ENCODE measurements at regions not wholly inside any gene's neighbourhood (a gene's known extent, or its start where the extent isn't known, plus 50 kb on each side); places are given as distances from the start of the nearest gene placed in this dataset.

- TF ChIP-seq POLR2A (IDR thresholded peaks at IDR 0.05) (no peak), CTCF (IDR thresholded peaks at IDR 0.05) (no peak)
These were observed 192.9 kb downstream of the SEC23A start for GRCh38 chr14:38910092-38910491.

Measured in gastroesophageal sphincter (tissue), 3 donors.